GM21717 (cell line): ENCODE measurements at regions not wholly inside any gene's neighbourhood (a gene's known extent, or its start where the extent isn't known, plus 50 kb on each side); places are given as distances from the start of the nearest gene placed in this dataset.
"Not testable (repeated sequence)": the region's sequence is repeated elsewhere in the genome, so short reads cannot be mapped to it uniquely, and the experiment has no call there.

Experiments used
- ATAC-seq: cut with Tn5 transposase; IDR thresholded peaks from one replicate; pipeline ENCODE4 v1.9.1; 2021; ENCODE audit warnings: mild to moderate bottlenecking, moderate library complexity; ENCODE audit not compliant: unreplicated experiment

- ATAC-seq = no peak
These were observed 188.3 kb downstream of the MIB1 start for GRCh38 chr18:21928925-21929324.

DNA sequence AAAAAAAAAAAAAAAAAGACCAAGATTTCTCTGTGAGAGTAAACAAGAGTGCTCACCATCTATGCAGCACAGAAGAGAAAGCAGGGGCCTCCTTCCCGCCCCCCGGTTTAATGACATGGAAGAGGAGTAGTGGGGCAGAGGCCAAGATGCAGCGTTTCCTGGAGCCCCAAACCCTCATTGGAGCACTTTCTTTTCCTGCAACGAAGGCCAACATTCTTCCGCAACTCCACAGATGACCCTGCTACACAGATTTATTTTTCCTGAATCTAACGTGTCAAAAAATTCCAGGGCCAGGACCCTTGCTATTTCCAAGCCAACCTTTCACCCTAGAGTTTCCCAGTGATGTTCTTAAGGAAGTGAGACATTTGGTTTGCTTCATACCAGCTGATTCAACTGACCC is 189.6 kb downstream of the MIB1 start:
- ATAC-seq = no peak

- no peak for ATAC-seq
These were observed 193.6 kb downstream of the MIB1 start for GRCh38 chr18:21933931-21934765.

- ATAC-seq = no peak
These were observed 194.1 kb downstream of the MIB1 start for GRCh38 chr18:21934766-21935015.

- no peak for ATAC-seq
These were observed 202.9 kb downstream of the MIB1 start for GRCh38 chr18:21943456-21943855.

DNA sequence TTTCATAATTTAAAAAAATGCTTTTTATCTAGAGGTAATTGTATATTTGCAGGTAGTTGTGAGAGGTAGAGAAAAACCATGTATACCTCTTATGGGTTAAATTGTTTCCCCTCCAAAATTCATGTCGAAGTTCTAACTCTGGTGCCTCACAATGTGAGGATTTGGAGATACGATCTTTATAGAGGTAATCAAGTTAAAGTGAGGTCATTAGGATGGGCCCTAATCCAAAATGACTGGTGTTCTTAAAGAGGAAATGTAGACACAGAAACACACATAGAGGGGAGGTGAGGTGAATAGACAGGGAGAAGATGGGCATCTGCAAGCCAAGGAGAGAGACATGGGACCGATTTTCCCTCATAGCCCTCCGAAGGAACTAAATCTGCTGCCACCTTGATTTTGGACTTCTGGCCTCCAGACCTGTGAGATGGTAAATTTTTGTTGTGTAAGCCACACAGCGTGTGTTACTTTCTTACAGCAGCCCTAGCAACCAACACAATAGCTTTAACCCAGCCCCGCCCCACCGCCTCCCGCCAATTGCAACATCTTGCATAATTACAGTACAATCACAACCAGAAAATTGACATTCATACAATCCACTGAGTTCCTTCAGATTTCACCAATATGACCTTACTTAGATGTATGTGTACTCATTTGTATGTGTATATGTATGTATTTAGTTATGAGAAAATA is 208.9 kb downstream of the MIB1 start:
- ATAC-seq = no peak

- peak; percentile 73 for ATAC-seq
These were observed 213.4 kb upstream of the GATA6 start for GRCh38 chr18:21955757-21956652.

DNA sequence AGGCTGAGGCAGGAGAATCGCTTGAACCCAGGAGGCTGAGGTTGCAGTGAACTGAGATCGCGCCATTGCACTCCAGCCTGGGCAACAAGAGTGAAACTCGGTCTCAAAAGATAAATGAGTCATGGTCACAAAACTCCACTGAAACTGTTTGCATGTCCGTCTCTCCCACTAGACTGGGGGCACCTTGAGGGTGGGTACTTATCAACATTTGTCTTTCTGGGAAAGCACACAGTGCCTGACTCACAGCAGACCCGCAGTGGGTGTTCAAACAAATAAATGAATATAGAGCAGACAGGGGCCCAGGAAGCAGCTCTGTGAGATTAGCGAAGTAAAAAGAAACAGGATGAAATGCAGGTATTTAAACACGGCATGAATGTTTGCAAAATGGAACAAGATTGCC is 211.1 kb upstream of the GATA6 start:
- ATAC-seq = no peak

- ATAC-seq = no peak
These were observed 210.5 kb upstream of the GATA6 start for GRCh38 chr18:21958707-21959450.

GRCh38 chr18:21960189-21960588 is 209.2 kb upstream of the GATA6 start:
- no peak for ATAC-seq

GRCh38 chr18:21963336-21963735 is 206.1 kb upstream of the GATA6 start:
- no peak for ATAC-seq

DNA sequence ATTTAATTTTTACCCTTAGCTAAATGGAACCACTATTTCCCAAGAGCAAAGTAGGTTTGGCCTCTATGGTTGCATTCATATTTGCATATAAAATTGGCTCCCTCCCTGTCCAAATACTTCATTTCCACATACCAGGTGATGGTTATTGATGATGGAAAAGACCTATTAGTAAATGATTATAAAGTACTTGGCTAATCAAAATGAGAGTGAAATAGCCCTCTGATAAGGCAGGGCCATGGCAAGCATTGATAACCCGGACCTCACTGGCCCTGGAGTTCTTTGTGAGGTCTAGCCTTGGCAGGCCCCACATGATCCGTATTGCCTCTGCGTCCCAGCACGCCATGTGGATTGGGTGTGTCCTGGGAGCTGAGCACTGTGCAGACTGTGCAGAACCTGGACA is 201.1 kb upstream of the GATA6 start:
- no peak for ATAC-seq

DNA sequence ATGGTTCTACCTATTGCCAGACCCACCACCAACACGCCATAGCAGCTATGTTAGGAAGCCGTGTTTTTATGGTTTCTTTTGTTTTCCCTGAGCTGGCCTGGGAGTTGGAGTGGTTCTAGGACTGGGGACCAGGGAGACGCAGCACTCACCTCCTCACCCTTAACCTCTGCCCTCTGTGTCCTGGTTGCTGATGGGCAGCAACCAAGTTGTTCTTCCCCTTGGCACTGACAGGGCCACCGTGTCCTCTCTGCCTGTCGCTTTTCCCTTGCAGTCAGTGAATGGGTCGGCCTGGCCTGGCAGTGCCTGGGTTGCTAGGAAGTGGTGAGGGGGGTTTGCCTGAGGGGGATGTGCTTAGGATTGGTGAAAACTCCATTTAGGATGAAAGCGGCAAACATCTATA is 197.1 kb upstream of the GATA6 start:
- ATAC-seq = no peak

DNA sequence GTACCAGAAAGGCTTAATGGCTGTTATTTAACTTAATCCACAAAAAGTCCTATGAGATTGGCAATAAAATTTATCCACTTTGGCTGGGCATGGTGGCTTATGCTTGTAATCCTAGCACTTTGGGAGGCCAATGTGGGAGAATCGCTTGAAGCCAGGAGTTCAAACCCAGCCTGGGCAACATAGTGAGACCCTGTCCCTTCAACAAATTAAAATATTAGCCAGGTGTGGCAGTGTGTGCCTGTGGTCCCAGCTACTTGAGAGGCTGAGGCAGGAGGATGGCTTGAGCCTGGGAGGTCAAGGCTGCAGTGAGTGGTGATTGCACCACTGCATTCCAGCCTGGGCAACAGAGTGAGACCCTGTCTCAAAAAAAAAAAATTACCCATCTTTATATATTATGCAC is 193.4 kb upstream of the GATA6 start:
- ATAC-seq = not testable (repeated sequence)

- no peak for ATAC-seq
These were observed 190.7 kb upstream of the GATA6 start for GRCh38 chr18:21978546-21979170.

DNA sequence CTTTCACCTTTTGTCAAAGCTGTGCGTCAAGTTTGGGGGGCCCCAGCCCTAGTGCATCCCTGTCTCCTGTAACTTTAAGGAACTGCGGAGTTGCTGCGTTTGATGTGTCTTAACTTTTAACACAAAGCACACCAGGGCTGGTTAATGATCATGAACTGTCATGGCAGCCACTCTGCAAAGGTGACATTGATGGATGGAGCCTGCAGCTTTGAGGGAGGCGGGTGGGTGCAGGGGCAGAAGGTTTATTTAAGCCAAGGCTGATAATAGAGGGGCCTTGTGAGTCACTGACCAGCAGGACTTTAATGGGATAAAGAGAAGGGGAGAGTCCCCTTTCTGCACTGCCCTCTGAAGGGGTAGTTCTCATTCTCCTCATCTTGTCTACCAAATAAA is 190.2 kb upstream of the GATA6 start:
- no peak for ATAC-seq

DNA sequence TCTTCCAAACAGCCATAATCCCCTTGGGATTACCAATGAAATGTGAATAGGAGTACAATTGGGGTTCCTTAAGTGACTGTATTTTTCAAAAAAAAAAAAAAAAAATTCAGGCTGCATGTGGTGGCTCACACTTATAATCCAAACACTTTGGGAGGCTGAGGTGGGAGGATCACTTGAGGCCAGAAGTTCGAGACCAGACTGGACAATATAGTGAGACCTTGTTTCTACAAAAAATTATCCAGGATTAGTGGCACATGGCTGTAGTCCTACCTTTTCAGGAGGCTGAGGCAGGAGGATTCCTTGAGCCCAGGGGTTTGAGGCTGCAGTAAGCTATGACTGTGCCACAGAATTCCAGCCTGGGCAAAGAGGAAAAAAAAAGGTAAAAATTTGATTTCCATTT is 189.6 kb upstream of the GATA6 start:
- no peak for ATAC-seq

GRCh38 chr18:21980744-21981143 is 188.6 kb upstream of the GATA6 start:
- ATAC-seq = no peak

DNA sequence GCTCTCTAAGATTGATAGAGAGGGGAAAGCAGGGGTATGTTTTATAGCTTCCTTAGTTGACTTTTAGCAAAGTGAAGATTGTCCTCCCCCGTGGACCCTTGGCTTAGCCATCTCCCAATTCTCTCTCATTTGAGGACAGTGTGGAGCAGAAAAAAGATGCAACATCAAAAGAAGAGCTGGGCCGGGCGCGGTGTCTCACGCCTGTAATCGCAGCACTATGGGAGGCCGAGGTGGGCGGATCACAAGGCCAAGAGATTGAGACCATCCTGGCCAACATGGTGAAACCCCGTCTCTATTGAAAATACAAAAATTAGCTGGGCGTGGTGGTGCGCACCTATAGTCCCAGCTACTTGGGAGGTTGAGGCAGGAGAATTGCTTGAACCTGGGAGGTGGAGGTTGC is 187.9 kb upstream of the GATA6 start:
- not testable (repeated sequence) for ATAC-seq

GRCh38 chr18:21991081-21991534 is 178.3 kb upstream of the GATA6 start:
- ATAC-seq = no peak
